ENCODE measurements at regions not wholly inside any gene's neighbourhood (a gene's known extent, or its start where the extent isn't known, plus 50 kb on each side); places are given as distances from the start of the nearest gene placed in this dataset.
"Not testable (repeated sequence)": the region's sequence is repeated elsewhere in the genome, so short reads cannot be mapped to it uniquely, and the experiment has no call there.

GRCh38 chr1:146487555-146487954 is 258.7 kb upstream of the NOTCH2NLA start:
- H3K27me3 ChIP-seq; DNase-seq; H3K4me3 ChIP-seq; H3K27ac ChIP-seq; intact Hi-C loops (cut with DNase I); H3K4me1 ChIP-seq (replicated peaks in 1 of 2); H3K9me3 ChIP-seq (replicated peaks in 1 of 3); H3K36me3 ChIP-seq (replicated peaks in 1 of 2): not testable (repeated sequence)
- WGBS, 4 donors: no CpG with 5 or more reads among the region's 6 CpGs

DNA sequence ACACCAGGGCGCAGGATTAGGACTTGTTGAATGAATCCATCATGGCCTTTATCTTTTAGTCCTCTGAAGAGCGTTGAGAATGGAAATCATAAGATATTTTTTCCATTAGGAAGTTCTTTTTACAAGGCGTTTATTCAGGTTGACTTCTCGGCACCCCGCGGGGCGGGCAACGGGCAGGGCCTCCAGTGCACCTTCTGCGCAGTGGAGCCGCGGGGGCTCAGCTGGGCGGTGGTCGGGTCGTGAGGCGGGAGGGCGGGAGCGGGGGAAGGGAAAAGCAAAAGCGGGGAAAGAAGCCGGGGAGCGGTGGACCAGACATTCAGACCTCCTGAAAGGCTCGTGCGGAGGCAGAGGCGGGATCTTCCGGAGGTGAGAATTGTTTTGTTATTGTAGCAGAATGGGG is 258.3 kb upstream of the NOTCH2NLA start:
- H3K27me3 ChIP-seq; DNase-seq; H3K36me3 ChIP-seq (replicated peaks in 1 of 2); H3K9me3 ChIP-seq (replicated peaks in 1 of 3); intact Hi-C loops (cut with DNase I); H3K4me1 ChIP-seq (replicated peaks in 1 of 2): not testable (repeated sequence)
- Histone ChIP-seq H3K27ac (peak overlapping the region in 1 of 5 donors; percentile 70), H3K4me3 (peak overlapping the region in 1 of 4 donors; percentile 37)
- WGBS, 4 donors: 5 to 6% methylated on average over 2 to 12 of the region's 24 CpGs; no CpG with 5 or more reads in 2 of the 4 donors

DNA sequence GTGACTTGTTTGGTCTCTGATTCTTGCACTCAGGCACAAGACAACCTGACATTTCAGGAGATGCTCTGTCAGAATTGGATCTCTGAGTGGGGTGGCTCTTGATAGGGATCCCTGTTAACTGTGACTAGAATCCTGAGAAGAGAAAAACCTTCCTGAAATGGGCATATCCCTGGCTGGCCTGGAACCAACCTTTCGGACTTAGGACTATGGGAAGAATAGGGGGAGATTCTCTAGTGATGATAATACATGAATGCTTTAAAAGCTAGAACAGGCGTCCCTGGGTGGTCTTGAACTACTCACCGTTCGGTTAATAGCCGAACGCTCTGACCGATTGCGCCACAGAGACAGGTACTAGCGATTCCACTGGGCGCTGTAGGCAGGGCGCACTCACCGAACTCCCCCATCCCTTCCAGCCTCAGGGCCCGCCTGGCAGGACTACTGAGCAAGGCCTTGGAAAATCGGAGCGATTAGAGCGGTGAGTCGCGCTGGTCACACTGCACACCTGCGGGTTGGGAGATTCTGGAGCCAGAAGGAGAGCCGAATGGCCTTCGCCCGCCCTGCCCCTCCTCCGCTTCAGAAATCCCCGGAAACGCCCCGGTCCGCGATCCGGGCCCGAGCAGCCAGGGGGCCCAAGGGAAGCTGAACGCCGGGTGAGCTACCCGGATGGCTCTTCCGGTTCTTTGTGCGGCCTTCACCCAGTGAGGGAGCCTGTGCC is 257.6 kb upstream of the NOTCH2NLA start:
- H3K4me1 ChIP-seq (replicated peaks in 1 of 2); H3K9me3 ChIP-seq (replicated peaks in 1 of 3); H3K36me3 ChIP-seq (replicated peaks in 1 of 2); intact Hi-C loops (cut with DNase I); H3K27me3 ChIP-seq: not testable (repeated sequence)
- WGBS, 4 donors: 3 to 6% methylated on average over 28 of the region's 35 CpGs; no CpG with 5 or more reads in 2 of the 4 donors
- TF ChIP-seq POLR2A (IDR thresholded peaks at IDR 0.05): peak in 1 of 2 donors; percentile 30
- Histone ChIP-seq H3K27ac (peak overlapping the region in 2 of 5 donors; percentile 55 to 70), H3K4me3 (peak overlapping the region in 1 of 4 donors; percentile 37)
- peak; percentile 22 to 68 (median 32) for DNase-seq

DNA sequence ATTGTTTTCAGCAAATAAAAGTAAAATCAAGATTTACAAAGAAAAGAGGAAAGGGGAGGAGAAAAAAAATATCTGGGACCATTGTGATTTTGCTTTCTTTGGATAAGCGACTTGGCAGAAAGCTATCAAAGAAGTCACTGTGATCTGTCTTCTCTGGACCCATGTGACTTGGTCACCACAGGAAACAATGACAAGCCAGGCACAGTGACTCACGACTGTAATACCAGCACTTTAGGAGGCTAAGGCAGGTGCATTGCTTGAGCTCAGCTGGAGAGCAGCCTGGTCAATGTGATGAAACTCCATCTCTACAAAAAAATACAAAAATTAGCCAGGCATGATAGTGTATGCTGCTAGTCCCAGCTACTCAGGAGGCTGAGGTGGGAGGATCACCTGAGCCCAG is 255.4 kb upstream of the NOTCH2NLA start:
- H3K4me1 ChIP-seq (replicated peaks in 1 of 2); DNase-seq; intact Hi-C loops (cut with DNase I); H3K27ac ChIP-seq; H3K36me3 ChIP-seq (replicated peaks in 1 of 2); H3K27me3 ChIP-seq; H3K9me3 ChIP-seq (replicated peaks in 1 of 3); H3K4me3 ChIP-seq: not testable (repeated sequence)
- 33 to 75% (median 47%) methylated on average over 1 of the region's 2 CpGs for WGBS, 4 donors

DNA sequence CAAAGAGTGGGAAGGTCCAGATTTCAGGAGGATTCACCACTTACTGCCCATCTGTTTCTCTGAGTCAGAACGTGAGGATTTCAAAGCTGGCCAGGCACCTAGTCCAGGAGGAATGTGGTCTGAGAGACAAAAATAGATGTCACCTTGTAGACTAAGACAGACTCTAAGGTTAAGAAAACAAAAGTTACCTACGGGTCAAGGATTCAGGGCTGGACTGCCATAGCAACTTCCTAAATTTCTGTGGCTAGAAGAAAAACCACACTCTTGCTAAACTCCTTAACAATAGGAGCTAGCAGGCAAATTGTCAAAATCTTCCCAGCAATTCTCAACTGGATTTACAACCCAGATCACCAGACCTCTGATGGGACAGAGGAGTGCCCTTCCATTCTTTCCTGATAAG is 250.4 kb upstream of the NOTCH2NLA start:
- H3K4me3 ChIP-seq; intact Hi-C loops (cut with DNase I); H3K27ac ChIP-seq; H3K27me3 ChIP-seq; H3K9me3 ChIP-seq (replicated peaks in 1 of 3); H3K36me3 ChIP-seq (replicated peaks in 1 of 2); H3K4me1 ChIP-seq (replicated peaks in 1 of 2); DNase-seq: not testable (repeated sequence)
- WGBS, 4 donors: 31 to 46% (median 42%) methylated on average over 1 to 2 of the region's 2 CpGs

- DNase-seq: peak in 4 of 7 donors; percentile 8 to 64 (median 14)
- intact Hi-C loops (cut with DNase I); H3K9me3 ChIP-seq (replicated peaks in 1 of 3); H3K36me3 ChIP-seq (replicated peaks in 1 of 2); H3K27me3 ChIP-seq; H3K4me3 ChIP-seq; H3K27ac ChIP-seq; H3K4me1 ChIP-seq (replicated peaks in 1 of 2): not testable (repeated sequence)
- TF ChIP-seq CTCF (IDR thresholded peaks at IDR 0.05): peak; percentile 31 to 70 (median 54)
- WGBS, 4 donors: 47 to 59% (median 49%) methylated on average over 8 to 12 of the region's 12 CpGs
These were observed 249.4 kb upstream of the NOTCH2NLA start for GRCh38 chr1:146478125-146478720.

DNA sequence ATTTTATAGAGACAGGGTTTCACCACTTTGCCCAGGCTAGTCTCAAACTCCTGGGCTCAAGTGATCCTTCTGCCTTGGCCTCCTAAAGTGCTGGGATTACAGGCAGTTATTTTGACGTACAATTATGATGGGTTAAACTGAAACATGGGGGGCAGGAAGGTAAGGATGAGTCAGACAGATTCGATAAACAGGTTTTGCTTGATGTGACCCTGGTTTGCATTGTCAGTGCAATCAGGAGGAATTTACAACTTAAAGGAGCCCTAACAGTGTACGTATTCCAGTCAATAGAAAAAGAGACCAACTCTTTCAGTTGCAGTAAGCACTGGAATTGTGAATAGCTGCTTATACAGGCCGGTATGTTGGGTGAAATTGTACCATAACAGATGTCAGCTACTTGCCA is 246.3 kb upstream of the NOTCH2NLA start:
- H3K27me3 ChIP-seq, DNase-seq, H3K4me3 ChIP-seq: not testable (repeated sequence)

GRCh38 chr1:146474216-146474615 is 245.4 kb upstream of the NOTCH2NLA start:
- H3K9me3 ChIP-seq (replicated peaks in 1 of 3); intact Hi-C loops (cut with DNase I); H3K4me3 ChIP-seq; H3K27ac ChIP-seq; H3K4me1 ChIP-seq (replicated peaks in 1 of 2); DNase-seq; H3K27me3 ChIP-seq; H3K36me3 ChIP-seq (replicated peaks in 1 of 2): not testable (repeated sequence)
- 90 to 95% (median 93%) methylated on average over 6 of the region's 6 CpGs for WGBS, 4 donors

More for the DNA sequence above, 246.3 kb upstream of the NOTCH2NLA start:
- H3K36me3 ChIP-seq (replicated peaks in 1 of 2); H3K27ac ChIP-seq; H3K9me3 ChIP-seq (replicated peaks in 1 of 3); H3K4me1 ChIP-seq (replicated peaks in 1 of 2); intact Hi-C loops (cut with DNase I): not testable (repeated sequence)
- WGBS, 4 donors: 74 to 84% (median 81%) methylated on average over 4 of the region's 4 CpGs

DNA sequence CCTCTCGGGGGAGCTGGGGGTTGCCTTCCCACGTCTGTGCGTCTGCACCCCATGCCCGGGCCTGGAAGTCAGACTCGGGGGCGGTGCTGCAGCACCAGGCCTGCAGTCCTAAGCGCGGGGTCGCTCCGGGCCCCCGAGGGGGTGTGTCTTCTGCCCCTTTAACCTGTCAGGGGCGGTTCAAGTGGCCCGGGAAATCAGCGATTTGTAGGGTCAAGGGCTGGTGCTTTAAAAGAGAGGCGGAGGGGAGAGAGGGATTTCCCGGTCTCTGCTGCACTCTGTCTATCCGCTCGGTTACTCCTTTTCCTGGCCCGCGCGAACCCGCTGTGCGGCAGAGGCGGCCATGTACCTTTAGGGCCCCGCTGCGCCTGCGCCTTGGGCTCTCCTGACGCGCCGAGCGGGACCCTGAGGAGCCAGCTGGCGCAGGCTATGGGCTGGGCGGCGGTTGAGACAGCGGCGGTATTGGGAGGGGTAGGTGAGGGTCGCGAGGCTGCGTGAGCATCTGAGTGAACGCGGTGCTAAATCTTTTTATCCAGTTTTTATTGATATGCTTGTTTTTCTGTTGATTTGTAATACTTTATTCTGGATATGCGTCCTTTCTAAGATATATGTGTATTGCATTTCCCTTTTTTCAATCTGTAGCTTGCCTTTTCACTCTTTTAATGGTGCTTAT is 243.5 kb upstream of the NOTCH2NLA start:
- Histone ChIP-seq H3K27ac (peak overlapping the region in 2 of 5 donors; percentile 32 to 35), H3K4me3 (peak overlapping the region in 2 of 4 donors; percentile 40 to 59)
- 1 to 3% (median 1%) methylated on average over 5 to 42 of the region's 42 CpGs for WGBS, 4 donors
- H3K4me1 ChIP-seq (replicated peaks in 1 of 2); H3K36me3 ChIP-seq (replicated peaks in 1 of 2); H3K27me3 ChIP-seq; H3K9me3 ChIP-seq (replicated peaks in 1 of 3); intact Hi-C loops (cut with DNase I): not testable (repeated sequence)
- DNase-seq: peak; percentile 67 to 85 (median 75)

GRCh38 chr1:146459939-146460338 is 231.1 kb upstream of the NOTCH2NLA start:
- H3K4me1 ChIP-seq (replicated peaks in 1 of 2); intact Hi-C loops (cut with DNase I); H3K4me3 ChIP-seq; DNase-seq; H3K36me3 ChIP-seq (replicated peaks in 1 of 2); H3K27me3 ChIP-seq; H3K9me3 ChIP-seq (replicated peaks in 1 of 3); H3K27ac ChIP-seq: not testable (repeated sequence)
- no CpG with 5 or more reads among the region's 2 CpGs for WGBS, 4 donors

All from adrenal gland (tissue), 9 donors.